ENCODE measurements at regions not wholly inside any gene's neighbourhood (a gene's known extent, or its start where the extent isn't known, plus 50 kb on each side); places are given as distances from the start of the nearest gene placed in this dataset.
"Not testable (repeated sequence)": the region's sequence is repeated elsewhere in the genome, so short reads cannot be mapped to it uniquely, and the experiment has no call there.

- Histone ChIP-seq H3K36me3 (no peaks in the 10 kb centered on the region), H3K4me3 (no peak overlapping the region), H3K27ac (no peak overlapping the region), H3K9me3 (no peaks in the 10 kb centered on the region), H3K27me3 (no peaks in the 10 kb centered on the region), H3K4me1 (no peaks in the 10 kb centered on the region)
- intact Hi-C loops (cut with DNase I; ENCODE audit: low total_unique reads): no loop called here
- TF ChIP-seq, protein P1, sequence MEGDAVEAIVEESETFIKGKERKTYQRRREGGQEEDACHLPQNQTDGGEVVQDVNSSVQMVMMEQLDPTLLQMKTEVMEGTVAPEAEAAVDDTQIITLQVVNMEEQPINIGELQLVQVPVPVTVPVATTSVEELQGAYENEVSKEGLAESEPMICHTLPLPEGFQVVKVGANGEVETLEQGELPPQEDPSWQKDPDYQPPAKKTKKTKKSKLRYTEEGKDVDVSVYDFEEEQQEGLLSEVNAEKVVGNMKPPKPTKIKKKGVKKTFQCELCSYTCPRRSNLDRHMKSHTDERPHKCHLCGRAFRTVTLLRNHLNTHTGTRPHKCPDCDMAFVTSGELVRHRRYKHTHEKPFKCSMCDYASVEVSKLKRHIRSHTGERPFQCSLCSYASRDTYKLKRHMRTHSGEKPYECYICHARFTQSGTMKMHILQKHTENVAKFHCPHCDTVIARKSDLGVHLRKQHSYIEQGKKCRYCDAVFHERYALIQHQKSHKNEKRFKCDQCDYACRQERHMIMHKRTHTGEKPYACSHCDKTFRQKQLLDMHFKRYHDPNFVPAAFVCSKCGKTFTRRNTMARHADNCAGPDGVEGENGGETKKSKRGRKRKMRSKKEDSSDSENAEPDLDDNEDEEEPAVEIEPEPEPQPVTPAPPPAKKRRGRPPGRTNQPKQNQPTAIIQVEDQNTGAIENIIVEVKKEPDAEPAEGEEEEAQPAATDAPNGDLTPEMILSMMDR (IDR thresholded peaks at IDR 0.05): no peak
- DNase-seq: no peak
These were observed 289.6 kb upstream of the ZNF804A start for GRCh38 chr2:184308706-184309105.

DNA sequence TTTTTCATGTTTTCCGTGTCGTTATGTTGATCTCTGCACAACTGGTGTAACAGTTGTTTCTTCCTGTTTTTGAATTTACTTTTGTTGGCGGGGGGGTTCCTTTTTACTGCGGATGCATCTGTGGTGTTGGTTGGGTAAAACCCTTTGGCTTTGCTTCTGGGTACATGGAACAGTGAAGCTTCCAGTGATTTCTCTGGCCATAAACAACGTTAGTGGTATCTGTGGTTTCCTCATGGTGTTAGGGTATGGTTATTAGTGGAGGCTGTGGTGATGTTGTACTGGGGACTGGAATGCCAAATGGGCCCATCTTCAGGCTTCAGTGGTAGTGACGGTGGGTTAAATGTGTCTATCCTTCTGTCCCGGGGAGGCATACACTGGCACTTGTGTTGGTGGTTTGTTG, 285.4 kb upstream of the ZNF804A start:
- Histone ChIP-seq H3K4me3 (no peak overlapping the region), H3K36me3 (no peaks in the 10 kb centered on the region), H3K9me3 (no peaks in the 10 kb centered on the region), H3K27ac (no peak overlapping the region), H3K27me3 (no peaks in the 10 kb centered on the region), H3K4me1 (no peaks in the 10 kb centered on the region)
- TF ChIP-seq, protein P1 (IDR thresholded peaks at IDR 0.05): no peak
- DNase-seq: no peak
- intact Hi-C loops (cut with DNase I; ENCODE audit: low total_unique reads): no loop called here

GRCh38 chr2:184314829-184315228, 283.5 kb upstream of the ZNF804A start:
- intact Hi-C loops (cut with DNase I; ENCODE audit: low total_unique reads): no loop called here
- Histone ChIP-seq H3K9me3 (no peaks in the 10 kb centered on the region), H3K27me3 (no peaks in the 10 kb centered on the region), H3K36me3 (no peaks in the 10 kb centered on the region), H3K4me3 (no peak overlapping the region), H3K27ac (no peak overlapping the region), H3K4me1 (no peaks in the 10 kb centered on the region)
- no peak for DNase-seq
- TF ChIP-seq, protein P1 (IDR thresholded peaks at IDR 0.05): no peak

- intact Hi-C loops (cut with DNase I; ENCODE audit: low total_unique reads): no loop called here
- no peak for DNase-seq
- H3K27me3 ChIP-seq: no peaks in the 10 kb centered on the region
- TF ChIP-seq, protein P1 (IDR thresholded peaks at IDR 0.05): no peak
- H3K4me3 ChIP-seq: no peak overlapping the region
- H3K36me3 ChIP-seq: no peaks in the 10 kb centered on the region
- H3K27ac ChIP-seq: no peak overlapping the region
- no peaks in the 10 kb centered on the region for H3K9me3 ChIP-seq
- no peaks in the 10 kb centered on the region for H3K4me1 ChIP-seq
These were observed 281.4 kb upstream of the ZNF804A start for GRCh38 chr2:184316921-184317320.

DNA sequence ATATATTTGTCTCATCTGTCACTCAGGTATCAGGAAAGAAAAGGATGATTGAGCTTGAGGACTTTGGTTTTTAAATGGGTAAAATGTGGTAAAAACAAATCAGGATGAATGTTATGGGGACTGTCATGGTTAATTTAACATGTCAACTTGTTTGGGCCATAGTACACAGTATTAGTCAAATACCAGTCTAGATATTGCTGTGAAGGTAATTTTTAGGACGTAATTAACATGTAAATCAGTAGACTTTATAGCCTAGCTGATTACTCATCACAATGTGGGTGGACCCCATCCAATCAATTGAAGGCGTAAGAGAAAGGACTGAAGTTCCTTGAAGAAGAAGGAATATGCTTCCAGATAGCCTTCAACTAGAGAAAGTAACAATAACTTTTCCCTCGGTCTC, 275.7 kb upstream of the ZNF804A start:
- no peak overlapping the region for H3K27ac ChIP-seq
- H3K9me3 ChIP-seq: no peaks in the 10 kb centered on the region
- H3K36me3 ChIP-seq: no peaks in the 10 kb centered on the region
- DNase-seq: no peak
- no peaks in the 10 kb centered on the region for H3K4me1 ChIP-seq
- no peaks in the 10 kb centered on the region for H3K27me3 ChIP-seq
- TF ChIP-seq, protein P1 (IDR thresholded peaks at IDR 0.05): no peak
- intact Hi-C loops (cut with DNase I; ENCODE audit: low total_unique reads): no loop called here
- H3K4me3 ChIP-seq: no peak overlapping the region

- H3K27me3 ChIP-seq: no peaks in the 10 kb centered on the region
- intact Hi-C loops (cut with DNase I; ENCODE audit: low total_unique reads): no loop called here
- no peaks in the 10 kb centered on the region for H3K9me3 ChIP-seq
- no peak overlapping the region for H3K27ac ChIP-seq
- DNase-seq: no peak
- TF ChIP-seq, protein P1 (IDR thresholded peaks at IDR 0.05): no peak
- no peaks in the 10 kb centered on the region for H3K36me3 ChIP-seq
- H3K4me1 ChIP-seq: no peaks in the 10 kb centered on the region
- no peak overlapping the region for H3K4me3 ChIP-seq
These were observed 272.3 kb upstream of the ZNF804A start for GRCh38 chr2:184326066-184326465.

DNA sequence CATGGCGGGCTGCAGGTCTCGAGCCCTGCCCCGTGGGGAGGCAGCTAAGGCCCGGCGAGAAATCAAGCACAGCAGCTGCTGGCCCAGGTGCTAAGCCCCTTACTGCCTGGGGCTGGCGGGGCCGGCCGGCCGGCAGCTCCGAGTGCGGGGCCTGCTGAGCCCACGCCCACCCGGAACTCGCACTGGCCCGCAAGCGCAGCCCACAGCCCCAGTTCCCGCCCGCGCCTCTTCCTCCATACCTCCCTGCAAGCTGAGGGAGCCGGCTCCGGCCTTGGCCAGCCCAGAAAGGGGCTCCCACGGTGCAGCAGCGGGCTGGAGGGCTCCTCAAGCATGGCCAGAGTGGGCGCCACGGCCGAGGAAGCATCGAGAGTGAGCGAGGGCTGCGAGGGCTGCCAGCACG, 270.5 kb upstream of the ZNF804A start:
- H3K36me3 ChIP-seq; intact Hi-C loops (cut with DNase I; ENCODE audit: low total_unique reads); DNase-seq; H3K4me3 ChIP-seq; H3K27ac ChIP-seq; H3K4me1 ChIP-seq; H3K9me3 ChIP-seq; H3K27me3 ChIP-seq: not testable (repeated sequence)

DNA sequence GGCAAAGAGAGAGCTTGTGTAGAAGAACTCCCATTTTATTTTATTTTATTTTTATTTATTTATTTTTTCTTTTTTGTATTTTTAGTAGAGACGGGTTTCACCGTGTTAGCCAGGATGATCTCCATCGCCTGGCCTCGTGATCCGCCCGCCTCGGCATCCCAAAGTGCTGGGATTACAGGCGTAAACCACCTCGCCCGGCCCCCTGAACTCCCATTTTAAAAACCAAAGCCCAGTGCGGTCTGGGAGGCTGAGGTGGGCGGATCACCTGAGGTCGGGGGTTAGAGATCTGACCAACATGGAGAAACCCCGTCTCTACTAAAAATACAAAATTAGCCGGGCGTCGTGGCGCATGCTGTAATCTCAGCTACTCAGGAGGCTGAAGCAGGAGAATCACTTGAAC, 267.8 kb upstream of the ZNF804A start:
- H3K27ac ChIP-seq; H3K36me3 ChIP-seq; H3K9me3 ChIP-seq; H3K4me3 ChIP-seq; intact Hi-C loops (cut with DNase I; ENCODE audit: low total_unique reads); DNase-seq; H3K27me3 ChIP-seq; H3K4me1 ChIP-seq: not testable (repeated sequence)

Measured in tibial artery (tissue), 4 donors.